ENCODE measurements at regions not wholly inside any gene's neighbourhood (a gene's known extent, or its start where the extent isn't known, plus 50 kb on each side); places are given as distances from the start of the nearest gene placed in this dataset.

DNA sequence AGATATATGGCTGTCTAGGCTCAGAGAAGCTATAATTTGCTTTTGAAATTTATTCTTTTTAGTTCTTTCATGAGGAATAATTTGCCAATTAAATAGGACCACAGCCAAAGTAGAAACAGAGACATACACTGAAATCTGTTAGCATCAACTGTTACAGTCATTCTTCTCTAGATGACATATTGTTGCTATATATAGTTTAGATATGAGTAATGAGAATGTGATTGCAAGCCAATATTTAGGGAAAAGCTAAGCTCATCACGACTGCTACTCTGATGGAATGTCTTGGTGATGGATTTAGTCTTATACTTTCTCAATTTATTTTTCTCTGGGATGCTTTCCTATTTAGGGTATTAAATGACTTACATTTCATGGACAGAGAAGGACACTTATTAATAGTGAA is 259.1 kb downstream of the LNPK start:
- TF ChIP-seq LEF1 (IDR thresholded peaks at IDR 0.05; ENCODE audit: borderline replicate concordance), result no peak
- TF ChIP-seq SP1 (IDR thresholded peaks at IDR 0.05), result no peak
- TF ChIP-seq ZNF384 (IDR thresholded peaks at IDR 0.05), result no peak
- no peak for TF ChIP-seq SUZ12 (IDR thresholded peaks at IDR 0.05)
- TF ChIP-seq NFRKB (IDR thresholded peaks at IDR 0.05), result no peak
- TF ChIP-seq FOXK2 (IDR thresholded peaks at IDR 0.05), result no peak
- TF ChIP-seq FOXM1 (IDR thresholded peaks at IDR 0.05; ENCODE audit: borderline replicate concordance), result no peak
- TF ChIP-seq CTBP1 (IDR thresholded peaks at IDR 0.05; ENCODE audit: borderline replicate concordance), result no peak
- TF ChIP-seq TARDBP (IDR thresholded peaks at IDR 0.05), result no peak
- no peak for TF ChIP-seq L3MBTL2 (conservative IDR thresholded peaks at IDR 0.05)
- no peak for TF ChIP-seq ARNT (IDR thresholded peaks at IDR 0.05)
- no peak for TF ChIP-seq PKNOX1 (IDR thresholded peaks at IDR 0.05)
- DNase-seq (ENCODE audit: extremely low spot score), result no peak
- ChIA-PET CTCF (no interaction called here), POLR2A (no interaction called here)

- CTCF ChIA-PET, result no interaction called here
Measured at GRCh38 chr2:175742367-175742766, 259.7 kb downstream of the LNPK start.

GRCh38 chr2:175741164-175741563 is 260.9 kb downstream of the LNPK start:
- no peak for DNase-seq (ENCODE audit: extremely low spot score)
- POLR2A ChIA-PET, result no interaction called here
- no peak for TF ChIP-seq FOXK2 (IDR thresholded peaks at IDR 0.05)
- no peak for TF ChIP-seq L3MBTL2 (conservative IDR thresholded peaks at IDR 0.05)
- no peak for TF ChIP-seq ARNT (IDR thresholded peaks at IDR 0.05)
- no peak for TF ChIP-seq FOXM1 (IDR thresholded peaks at IDR 0.05; ENCODE audit: borderline replicate concordance)
- TF ChIP-seq CTBP1 (IDR thresholded peaks at IDR 0.05; ENCODE audit: borderline replicate concordance), result no peak
- no peak for TF ChIP-seq PKNOX1 (IDR thresholded peaks at IDR 0.05)
- no peak for TF ChIP-seq ZNF384 (IDR thresholded peaks at IDR 0.05)
- no peak for TF ChIP-seq ELF4 (IDR thresholded peaks at IDR 0.05)
- no peak for TF ChIP-seq SUZ12 (IDR thresholded peaks at IDR 0.05)
- TF ChIP-seq TARDBP (IDR thresholded peaks at IDR 0.05), result no peak
- CTCF ChIA-PET, result no interaction called here

More at GRCh38 chr2:175742367-175742766, 259.7 kb downstream of the LNPK start:
- no peak for DNase-seq (ENCODE audit: extremely low spot score)
- POLR2A ChIA-PET, result no interaction called here
- TF ChIP-seq HDGF (IDR thresholded peaks at IDR 0.05; ENCODE audit: borderline replicate concordance) (no peak), CTBP1 (IDR thresholded peaks at IDR 0.05; ENCODE audit: borderline replicate concordance) (no peak), ZNF384 (IDR thresholded peaks at IDR 0.05) (no peak), FOXK2 (IDR thresholded peaks at IDR 0.05) (no peak), LEF1 (IDR thresholded peaks at IDR 0.05; ENCODE audit: borderline replicate concordance) (no peak), TARDBP (IDR thresholded peaks at IDR 0.05) (no peak), PKNOX1 (IDR thresholded peaks at IDR 0.05) (no peak), SP1 (IDR thresholded peaks at IDR 0.05) (no peak), ARNT (IDR thresholded peaks at IDR 0.05) (no peak)

GRCh38 chr2:175737722-175738361 is 264.2 kb downstream of the LNPK start:
- TF ChIP-seq CTBP1 (IDR thresholded peaks at IDR 0.05; ENCODE audit: borderline replicate concordance) (no peak), FOXA1 (IDR thresholded peaks at IDR 0.05) (no peak), FOXM1 (IDR thresholded peaks at IDR 0.05; ENCODE audit: borderline replicate concordance) (no peak), ELF4 (IDR thresholded peaks at IDR 0.05) (no peak), LEF1 (IDR thresholded peaks at IDR 0.05; ENCODE audit: borderline replicate concordance) (no peak), HDGF (IDR thresholded peaks at IDR 0.05; ENCODE audit: borderline replicate concordance) (no peak)
- no peak for DNase-seq (ENCODE audit: extremely low spot score)
- ChIA-PET POLR2A (no interaction called here), CTCF (no interaction called here)

DNA sequence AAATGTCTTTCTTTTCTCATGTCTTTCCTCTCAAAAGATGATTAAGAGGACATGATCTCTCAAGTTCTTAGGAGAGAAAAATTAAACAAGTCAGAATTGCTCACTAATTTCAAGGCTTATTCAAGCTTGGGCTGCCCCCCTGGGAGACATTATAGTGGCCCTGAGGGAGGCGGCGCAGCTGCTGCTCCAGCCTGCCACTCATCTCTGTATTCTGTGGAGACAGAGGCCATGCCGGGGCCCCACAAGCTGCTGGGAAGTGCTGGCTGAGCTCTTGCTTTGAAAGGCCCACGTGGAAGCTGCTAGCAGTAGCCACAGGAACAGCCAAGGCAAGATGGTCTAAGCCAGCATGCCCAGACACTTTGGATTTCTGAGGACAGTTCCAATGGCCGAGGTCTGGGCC is 267.4 kb downstream of the LNPK start:
- CTCF ChIA-PET, result no interaction called here
- TF ChIP-seq SUZ12 (IDR thresholded peaks at IDR 0.05) (no peak), ARNT (IDR thresholded peaks at IDR 0.05) (no peak), FOXK2 (IDR thresholded peaks at IDR 0.05) (no peak), HDGF (IDR thresholded peaks at IDR 0.05; ENCODE audit: borderline replicate concordance) (no peak)

GRCh38 chr2:175732531-175732930 is 269.5 kb downstream of the LNPK start:
- ChIA-PET CTCF (no interaction called here), POLR2A (no interaction called here)
- TF ChIP-seq TARDBP (IDR thresholded peaks at IDR 0.05), result no peak
- no peak for DNase-seq (ENCODE audit: extremely low spot score)

More for the DNA sequence above, 267.4 kb downstream of the LNPK start:
- POLR2A ChIA-PET, result no interaction called here
- no peak for DNase-seq (ENCODE audit: extremely low spot score)

GRCh38 chr2:175730050-175730449 is 272.0 kb downstream of the LNPK start:
- ChIA-PET CTCF (no interaction called here), POLR2A (no interaction called here)
- DNase-seq (ENCODE audit: extremely low spot score), result no peak
- no peak for TF ChIP-seq ARNT (IDR thresholded peaks at IDR 0.05)
- no peak for TF ChIP-seq ZNF384 (IDR thresholded peaks at IDR 0.05)
- TF ChIP-seq ELF4 (IDR thresholded peaks at IDR 0.05), result no peak
- TF ChIP-seq BHLHE40 (IDR thresholded peaks at IDR 0.05; ENCODE audit: borderline replicate concordance), result no peak
- TF ChIP-seq SP1 (IDR thresholded peaks at IDR 0.05), result no peak
- TF ChIP-seq PKNOX1 (IDR thresholded peaks at IDR 0.05), result no peak
